Fibroblast of lung (primary cell): ENCODE measurements at regions not wholly inside any gene's neighbourhood (a gene's known extent, or its start where the extent isn't known, plus 50 kb on each side); places are given as distances from the start of the nearest gene placed in this dataset.

Source experiments
- DNase-seq, 2 donors: peaks; one replicate each; pipeline versions ENCODE4 v3.0.0 to v3.0.0-alpha.2; 2010; ENCODE audit warnings: low read depth in 2 of 2
- H2AFZ ChIP-seq: 2 replicates; pipeline ENCODE4 v1.5.1; 2012; ENCODE audit warnings: low read length, control low read depth, inconsistent platforms
- H3K27ac ChIP-seq: 2 replicates; pipeline ENCODE4 v1.5.1; 2011; ENCODE audit warnings: low read length, control low read depth; ENCODE audit not compliant: insufficient read depth
- H3K27me3 ChIP-seq: 2 replicates; pipeline ENCODE4 v1.5.1; 2011; ENCODE audit warnings: mild to moderate bottlenecking, low read length; ENCODE audit not compliant: control insufficient read depth, insufficient read depth
- H3K36me3 ChIP-seq: 2 replicates; pipeline ENCODE4 v1.5.1; 2011; ENCODE audit warnings: low read length; ENCODE audit not compliant: control insufficient read depth, insufficient read depth
- H3K4me1 ChIP-seq: 2 replicates; pipeline ENCODE4 v1.5.1; 2011; ENCODE audit warnings: low read length; ENCODE audit not compliant: control insufficient read depth, insufficient read depth; ENCODE audit errors: extremely low read depth
- H3K4me2 ChIP-seq: 2 replicates; pipeline ENCODE4 v1.5.1; 2011; ENCODE audit warnings: low read length, control low read depth; ENCODE audit not compliant: insufficient read depth; ENCODE audit errors: extremely low read depth
- H3K4me3 ChIP-seq, 4 experiments: fragments of 200-600 bp in 1 of 4; sonication (generic) in 1 of 4; replicated peaks in 1 of 4; 2 replicates each; pipeline ENCODE4 v1.5.1; 2011 to 2016; ENCODE audit warnings: low read length in 4 of 4, low read depth in 3 of 4, mild to moderate bottlenecking in 3 of 4, control low read depth in 2 of 4, inconsistent platforms in 1 of 4, mixed read lengths in 1 of 4; ENCODE audit not compliant: insufficient read depth in 1 of 4; ENCODE audit errors: control extremely low read depth in 1 of 4
- H3K79me2 ChIP-seq: 2 replicates; pipeline ENCODE4 v1.5.1; 2012; ENCODE audit warnings: mild to moderate bottlenecking, low read length, inconsistent platforms; ENCODE audit not compliant: control insufficient read depth, insufficient read depth
- H3K9ac ChIP-seq: 2 replicates; pipeline ENCODE4 v1.5.1; 2011; ENCODE audit warnings: mild to moderate bottlenecking, low read length, control low read depth; ENCODE audit not compliant: insufficient read depth
- H3K9me3 ChIP-seq: 2 replicates; pipeline ENCODE4 v1.5.1; 2012; ENCODE audit warnings: low read depth, low read length; ENCODE audit not compliant: control insufficient read depth, insufficient read depth
- H4K20me1 ChIP-seq: 2 replicates; pipeline ENCODE4 v1.5.1; 2011; ENCODE audit warnings: low read length; ENCODE audit not compliant: control insufficient read depth, insufficient read depth; ENCODE audit errors: extremely low read depth
- EZH2 ChIP-seq: IDR thresholded peaks from 2 replicates; pipeline ENCODE4 v1.5.1; 2012; ENCODE audit warnings: low read length, control low read depth, mild to moderate bottlenecking; ENCODE audit errors: missing control alignments
- TF ChIP-seq, protein P1 (sequence below), 2 donors: IDR thresholded peaks in 1 of 2; conservative IDR thresholded peaks in 1 of 2; 1 replicate in 1 of 2; 2 replicates in 1 of 2; pipeline ENCODE4 v1.5.1; 2011 to 2012; ENCODE audit warnings: low read length in 2 of 2, control low read depth in 1 of 2, inconsistent platforms in 1 of 2, low read depth in 1 of 2, mild to moderate bottlenecking in 1 of 2

DNA sequence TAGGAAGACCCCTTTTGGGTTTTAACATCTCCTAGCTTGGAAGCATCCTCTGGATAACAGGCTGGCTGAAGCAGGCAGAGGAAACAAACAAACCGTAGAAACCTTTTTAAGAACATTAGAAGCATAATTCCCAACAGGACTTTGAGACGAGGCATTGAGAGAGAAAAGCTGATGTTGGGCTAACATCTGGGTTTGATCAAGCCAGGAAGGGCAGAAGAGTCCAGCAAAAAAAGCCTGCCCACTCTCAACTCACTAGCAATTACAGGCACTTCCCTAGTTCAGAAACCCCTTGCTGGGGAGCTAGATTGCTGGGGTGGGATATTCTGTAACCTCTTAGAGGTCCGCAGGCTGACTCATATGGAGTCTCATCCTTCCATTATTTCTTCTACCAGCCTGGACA is 75.4 kb upstream of the CTNNA1 start:
- Histone ChIP-seq H3K9me3 (no peaks in the 10 kb centered on the region), H3K4me3 (no peak overlapping the region), H3K4me2 (no peak overlapping the region), H3K27me3 (no peaks in the 10 kb centered on the region), H2AFZ (no peak overlapping the region), H3K9ac (no peak overlapping the region), H3K4me1 (no peaks in the 10 kb centered on the region), H3K27ac (no peak overlapping the region), H4K20me1 (no peaks in the 10 kb centered on the region), H3K36me3 (no peaks in the 10 kb centered on the region), H3K79me2 (no peaks in the 10 kb centered on the region)
- no peak for DNase-seq
- no peak for TF ChIP-seq EZH2
- TF ChIP-seq, protein P1, sequence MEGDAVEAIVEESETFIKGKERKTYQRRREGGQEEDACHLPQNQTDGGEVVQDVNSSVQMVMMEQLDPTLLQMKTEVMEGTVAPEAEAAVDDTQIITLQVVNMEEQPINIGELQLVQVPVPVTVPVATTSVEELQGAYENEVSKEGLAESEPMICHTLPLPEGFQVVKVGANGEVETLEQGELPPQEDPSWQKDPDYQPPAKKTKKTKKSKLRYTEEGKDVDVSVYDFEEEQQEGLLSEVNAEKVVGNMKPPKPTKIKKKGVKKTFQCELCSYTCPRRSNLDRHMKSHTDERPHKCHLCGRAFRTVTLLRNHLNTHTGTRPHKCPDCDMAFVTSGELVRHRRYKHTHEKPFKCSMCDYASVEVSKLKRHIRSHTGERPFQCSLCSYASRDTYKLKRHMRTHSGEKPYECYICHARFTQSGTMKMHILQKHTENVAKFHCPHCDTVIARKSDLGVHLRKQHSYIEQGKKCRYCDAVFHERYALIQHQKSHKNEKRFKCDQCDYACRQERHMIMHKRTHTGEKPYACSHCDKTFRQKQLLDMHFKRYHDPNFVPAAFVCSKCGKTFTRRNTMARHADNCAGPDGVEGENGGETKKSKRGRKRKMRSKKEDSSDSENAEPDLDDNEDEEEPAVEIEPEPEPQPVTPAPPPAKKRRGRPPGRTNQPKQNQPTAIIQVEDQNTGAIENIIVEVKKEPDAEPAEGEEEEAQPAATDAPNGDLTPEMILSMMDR (conservative IDR thresholded peaks at IDR 0.05 in 1 of 2, IDR thresholded peaks at IDR 0.05 in 1 of 2; ENCODE audit: low read depth in 1 of 2, low read length in 2 of 2), result no peak

DNA sequence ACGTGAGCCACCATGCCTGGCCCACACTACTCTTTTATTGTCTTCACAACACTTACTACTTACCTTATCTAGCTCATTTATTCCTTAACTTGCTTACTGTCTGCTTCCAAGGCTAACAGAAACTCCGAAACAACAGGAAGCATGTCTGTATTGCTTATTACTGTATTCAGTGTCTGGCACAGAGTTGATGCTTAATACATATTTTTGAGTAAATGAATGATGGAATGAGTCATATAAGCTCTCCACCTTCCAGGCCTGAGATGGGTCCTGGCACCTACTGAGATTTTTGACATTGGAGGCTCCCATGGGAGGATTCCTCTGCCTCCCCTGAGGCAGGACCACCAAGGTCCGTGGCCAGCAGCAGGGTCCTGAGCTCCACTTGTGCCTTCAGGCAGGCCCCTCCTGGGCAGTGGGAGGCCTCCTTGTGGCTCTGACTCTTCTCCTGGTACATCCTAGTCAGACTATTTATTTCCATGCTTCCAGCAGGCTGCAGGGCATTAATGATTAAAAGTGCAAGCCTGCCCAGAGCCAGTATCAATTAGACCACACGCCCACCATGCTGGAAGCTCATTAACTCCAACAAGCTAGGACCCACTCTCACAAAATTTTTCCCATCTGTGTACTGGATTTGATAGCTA is 76.5 kb upstream of the CTNNA1 start:
- no peaks in the 10 kb centered on the region for H3K9me3 ChIP-seq
- H3K4me2 ChIP-seq, result no peak overlapping the region
- TF ChIP-seq, protein P1 (conservative IDR thresholded peaks at IDR 0.05 in 1 of 2, IDR thresholded peaks at IDR 0.05 in 1 of 2; ENCODE audit: low read depth in 1 of 2, low read length in 2 of 2), result no peak
- TF ChIP-seq EZH2, result no peak
- DNase-seq, result no peak
- no peak overlapping the region for H2AFZ ChIP-seq
- H3K9ac ChIP-seq, result no peak overlapping the region
- H3K27me3 ChIP-seq, result no peaks in the 10 kb centered on the region
- H4K20me1 ChIP-seq, result no peaks in the 10 kb centered on the region
- H3K4me1 ChIP-seq, result no peaks in the 10 kb centered on the region
- no peak overlapping the region for H3K4me3 ChIP-seq
- no peak overlapping the region for H3K27ac ChIP-seq
- H3K36me3 ChIP-seq, result no peaks in the 10 kb centered on the region
- no peaks in the 10 kb centered on the region for H3K79me2 ChIP-seq

DNA sequence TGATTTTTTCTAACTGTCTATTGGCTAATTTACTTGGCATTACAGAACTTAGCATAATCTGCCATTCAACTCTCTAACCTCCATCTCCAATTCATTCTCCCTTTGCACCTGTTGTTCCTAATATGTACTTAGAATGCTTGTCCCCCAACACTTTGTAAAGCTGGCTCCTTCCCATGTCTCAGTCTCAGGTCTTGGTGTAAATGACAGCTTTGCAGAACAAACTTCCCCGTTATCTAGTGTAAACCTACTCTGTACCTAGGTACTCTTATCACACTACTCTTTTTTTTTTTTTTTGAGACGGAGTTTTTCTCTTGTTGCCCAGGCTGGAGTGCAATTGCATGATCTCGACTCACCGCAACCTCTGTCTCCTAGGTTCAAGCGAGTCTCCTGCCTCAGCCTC is 77.2 kb upstream of the CTNNA1 start:
- Histone ChIP-seq H3K4me3 (no peak overlapping the region), H3K9me3 (no peaks in the 10 kb centered on the region), H3K4me2 (no peak overlapping the region), H2AFZ (no peak overlapping the region), H3K79me2 (no peaks in the 10 kb centered on the region), H3K9ac (no peak overlapping the region), H4K20me1 (no peaks in the 10 kb centered on the region), H3K4me1 (no peaks in the 10 kb centered on the region), H3K27me3 (no peaks in the 10 kb centered on the region), H3K27ac (no peak overlapping the region), H3K36me3 (no peaks in the 10 kb centered on the region)
- no peak for DNase-seq
- TF ChIP-seq, protein P1 (conservative IDR thresholded peaks at IDR 0.05 in 1 of 2, IDR thresholded peaks at IDR 0.05 in 1 of 2; ENCODE audit: low read depth in 1 of 2, low read length in 2 of 2), result no peak
- no peak for TF ChIP-seq EZH2
